GM12878 (cell line): ENCODE measurements at regions not wholly inside any gene's neighbourhood (a gene's known extent, or its start where the extent isn't known, plus 50 kb on each side); places are given as distances from the start of the nearest gene placed in this dataset.

Source experiments
- CEBPB ChIP-seq, 2 experiments: fragments of 150-350 bp in 1 of 2; IDR thresholded peaks; 2 replicates each; pipeline ENCODE4 v1.6.1; 2012 to 2014; ENCODE audit warnings: low read depth in 2 of 2, low read length in 2 of 2, borderline replicate concordance in 1 of 2, inconsistent platforms in 1 of 2
- EZH2 ChIP-seq: IDR thresholded peaks from 2 replicates; pipeline ENCODE4 v1.6.1; 2012; ENCODE audit warnings: low read depth, mild to moderate bottlenecking, control low read depth, inconsistent platforms, low read length, borderline replicate concordance; ENCODE audit not compliant: control insufficient read depth
- MYB ChIP-seq: fragments of 150-350 bp; IDR thresholded peaks from 2 replicates; pipeline ENCODE4 v1.6.1; 2014; ENCODE audit warnings: mild to moderate bottlenecking, low read depth, low read length, borderline replicate concordance
- NBN ChIP-seq: fragments of 450-650 bp; IDR thresholded peaks from 2 replicates; pipeline ENCODE4 v1.6.1; 2016
- NR2F1 ChIP-seq: fragments of 450-650 bp; conservative IDR thresholded peaks from 2 replicates; pipeline ENCODE4 v1.6.1; 2017; ENCODE audit warnings: mild to moderate bottlenecking
- RAD21 ChIP-seq: IDR thresholded peaks from 2 replicates; pipeline ENCODE4 v1.6.1; 2011; ENCODE audit warnings: mild to moderate bottlenecking, low read depth, low read length, moderate library complexity; ENCODE audit not compliant: insufficient read depth
- SIN3A ChIP-seq: IDR thresholded peaks from 2 replicates; pipeline ENCODE4 v1.6.1; 2012; ENCODE audit warnings: low read depth, low read length, improper control_type of control experiment
- ZNF217 ChIP-seq: fragments of 450-650 bp; IDR thresholded peaks from 2 replicates; pipeline ENCODE4 v1.6.1; 2017; ENCODE audit warnings: antibody characterized with exemption, mild to moderate bottlenecking
- TF ChIP-seq, protein P1 (sequence below), 3 experiments: IDR thresholded peaks in 2 of 3; conservative IDR thresholded peaks in 1 of 3; 2 replicates each; pipeline ENCODE4 v1.5.1; 2011; ENCODE audit warnings: low read depth in 3 of 3, low read length in 3 of 3, mild to moderate bottlenecking in 3 of 3, control low read depth in 2 of 3, moderate library complexity in 2 of 3, inconsistent platforms in 1 of 3, mixed read lengths in 1 of 3; ENCODE audit not compliant: control insufficient read depth in 2 of 3, insufficient read depth in 1 of 3; ENCODE audit errors: extremely low read depth in 1 of 3
- TF ChIP-seq, protein P2 (sequence below): IDR thresholded peaks from 2 replicates; pipeline ENCODE4 v1.6.1; 2011; ENCODE audit warnings: low read depth, low read length, improper control_type of control experiment, borderline replicate concordance
- TF ChIP-seq, protein P3 (sequence below): IDR thresholded peaks from 2 replicates; pipeline ENCODE4 v1.6.1; 2012; ENCODE audit warnings: low read depth, low read length, improper control_type of control experiment

DNA sequence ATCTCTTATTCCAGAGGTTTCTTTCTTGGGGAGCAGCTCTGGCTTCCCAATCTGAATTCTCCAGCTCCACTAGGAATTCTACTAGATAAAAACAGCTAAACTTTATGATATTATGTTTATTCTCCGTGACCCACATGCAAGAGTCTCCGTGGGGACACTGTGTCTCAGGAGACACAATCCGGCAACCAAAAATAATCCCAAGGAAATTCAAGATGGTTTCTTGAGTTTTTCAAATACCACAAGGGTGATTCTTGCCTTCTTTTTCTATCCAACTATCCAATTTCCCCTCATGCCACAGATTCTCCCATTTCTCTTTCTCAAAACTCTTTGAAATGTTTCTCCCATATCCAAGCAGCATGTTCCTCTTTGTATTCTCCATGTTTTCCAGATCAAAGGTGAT lies 103.1 kb downstream of the FAS start:
- TF ChIP-seq CEBPB (IDR thresholded peaks at IDR 0.05; ENCODE audit: borderline replicate concordance in 1 of 2, low read depth in 2 of 2, low read length in 2 of 2) = no peak
- TF ChIP-seq, protein P1, sequence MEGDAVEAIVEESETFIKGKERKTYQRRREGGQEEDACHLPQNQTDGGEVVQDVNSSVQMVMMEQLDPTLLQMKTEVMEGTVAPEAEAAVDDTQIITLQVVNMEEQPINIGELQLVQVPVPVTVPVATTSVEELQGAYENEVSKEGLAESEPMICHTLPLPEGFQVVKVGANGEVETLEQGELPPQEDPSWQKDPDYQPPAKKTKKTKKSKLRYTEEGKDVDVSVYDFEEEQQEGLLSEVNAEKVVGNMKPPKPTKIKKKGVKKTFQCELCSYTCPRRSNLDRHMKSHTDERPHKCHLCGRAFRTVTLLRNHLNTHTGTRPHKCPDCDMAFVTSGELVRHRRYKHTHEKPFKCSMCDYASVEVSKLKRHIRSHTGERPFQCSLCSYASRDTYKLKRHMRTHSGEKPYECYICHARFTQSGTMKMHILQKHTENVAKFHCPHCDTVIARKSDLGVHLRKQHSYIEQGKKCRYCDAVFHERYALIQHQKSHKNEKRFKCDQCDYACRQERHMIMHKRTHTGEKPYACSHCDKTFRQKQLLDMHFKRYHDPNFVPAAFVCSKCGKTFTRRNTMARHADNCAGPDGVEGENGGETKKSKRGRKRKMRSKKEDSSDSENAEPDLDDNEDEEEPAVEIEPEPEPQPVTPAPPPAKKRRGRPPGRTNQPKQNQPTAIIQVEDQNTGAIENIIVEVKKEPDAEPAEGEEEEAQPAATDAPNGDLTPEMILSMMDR (IDR thresholded peaks at IDR 0.05 in 2 of 3, conservative IDR thresholded peaks at IDR 0.05 in 1 of 3; ENCODE audit: control insufficient read depth in 2 of 3, extremely low read depth in 1 of 3, insufficient read depth in 1 of 3, low read depth in 3 of 3, low read length in 3 of 3) = no peak
- no peak for TF ChIP-seq EZH2
- TF ChIP-seq, protein P2, sequence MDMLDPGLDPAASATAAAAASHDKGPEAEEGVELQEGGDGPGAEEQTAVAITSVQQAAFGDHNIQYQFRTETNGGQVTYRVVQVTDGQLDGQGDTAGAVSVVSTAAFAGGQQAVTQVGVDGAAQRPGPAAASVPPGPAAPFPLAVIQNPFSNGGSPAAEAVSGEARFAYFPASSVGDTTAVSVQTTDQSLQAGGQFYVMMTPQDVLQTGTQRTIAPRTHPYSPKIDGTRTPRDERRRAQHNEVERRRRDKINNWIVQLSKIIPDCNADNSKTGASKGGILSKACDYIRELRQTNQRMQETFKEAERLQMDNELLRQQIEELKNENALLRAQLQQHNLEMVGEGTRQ = no peak
- no peak for TF ChIP-seq ZNF217
- no peak for TF ChIP-seq SIN3A
- TF ChIP-seq MYB = no peak
- TF ChIP-seq, protein P3, sequence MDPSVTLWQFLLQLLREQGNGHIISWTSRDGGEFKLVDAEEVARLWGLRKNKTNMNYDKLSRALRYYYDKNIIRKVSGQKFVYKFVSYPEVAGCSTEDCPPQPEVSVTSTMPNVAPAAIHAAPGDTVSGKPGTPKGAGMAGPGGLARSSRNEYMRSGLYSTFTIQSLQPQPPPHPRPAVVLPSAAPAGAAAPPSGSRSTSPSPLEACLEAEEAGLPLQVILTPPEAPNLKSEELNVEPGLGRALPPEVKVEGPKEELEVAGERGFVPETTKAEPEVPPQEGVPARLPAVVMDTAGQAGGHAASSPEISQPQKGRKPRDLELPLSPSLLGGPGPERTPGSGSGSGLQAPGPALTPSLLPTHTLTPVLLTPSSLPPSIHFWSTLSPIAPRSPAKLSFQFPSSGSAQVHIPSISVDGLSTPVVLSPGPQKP = no peak
- TF ChIP-seq RAD21 = no peak
- TF ChIP-seq NBN = no peak
- TF ChIP-seq NR2F1 = no peak
